Esophagus mucosa (tissue), 1 donor: ENCODE measurements at regions not wholly inside any gene's neighbourhood (a gene's known extent, or its start where the extent isn't known, plus 50 kb on each side); places are given as distances from the start of the nearest gene placed in this dataset.
"Not testable (repeated sequence)": the region's sequence is repeated elsewhere in the genome, so short reads cannot be mapped to it uniquely, and the experiment has no call there.

Source experiments
- ATAC-seq: fragments of 200-7000 bp; cut with Tn5 transposase; one replicate; pipeline ENCODE4 v1.9.1; 2020
- donor health status: DM: yes; HTN: yes; CAD: no.

DNA sequence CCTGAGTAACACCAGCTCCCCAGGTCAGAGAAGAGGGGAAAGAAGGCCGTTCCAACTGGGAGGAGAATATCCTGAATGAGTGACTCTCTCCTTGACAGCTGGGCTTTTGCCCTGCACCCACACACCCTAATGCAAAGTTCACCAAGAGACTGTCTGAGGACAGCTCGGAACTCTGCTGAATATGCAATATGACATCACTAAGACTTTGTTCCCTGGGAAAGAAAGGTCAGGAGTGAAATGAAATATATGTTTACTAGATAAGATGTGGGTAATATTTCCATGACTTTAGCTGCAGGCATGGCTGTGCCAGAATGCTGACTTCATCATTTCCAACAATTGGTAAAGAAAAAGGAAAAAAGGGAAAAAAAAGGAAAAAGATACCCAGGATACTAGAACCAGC is 488.2 kb upstream of the RAB6C start:
- no peak for ATAC-seq

DNA sequence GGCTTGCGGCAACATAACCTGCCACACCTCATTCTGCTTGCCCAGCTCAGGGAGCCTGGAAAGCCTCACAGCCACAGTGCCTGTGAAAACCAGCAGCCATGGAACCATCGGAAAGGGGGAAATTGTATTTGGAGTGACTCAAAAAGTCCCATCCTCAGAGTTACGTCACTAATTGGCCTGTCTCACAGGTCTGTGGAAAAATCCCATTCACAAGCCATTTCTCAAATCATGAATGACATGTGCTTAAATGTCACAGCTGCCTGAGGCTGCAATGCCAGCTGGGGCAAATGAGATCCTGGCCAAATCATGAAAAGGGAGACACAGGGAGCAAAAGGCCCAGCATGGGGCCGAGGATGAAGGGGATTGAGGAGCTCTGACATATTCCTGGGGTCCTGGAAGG is 486.9 kb upstream of the RAB6C start:
- no peak for ATAC-seq

DNA sequence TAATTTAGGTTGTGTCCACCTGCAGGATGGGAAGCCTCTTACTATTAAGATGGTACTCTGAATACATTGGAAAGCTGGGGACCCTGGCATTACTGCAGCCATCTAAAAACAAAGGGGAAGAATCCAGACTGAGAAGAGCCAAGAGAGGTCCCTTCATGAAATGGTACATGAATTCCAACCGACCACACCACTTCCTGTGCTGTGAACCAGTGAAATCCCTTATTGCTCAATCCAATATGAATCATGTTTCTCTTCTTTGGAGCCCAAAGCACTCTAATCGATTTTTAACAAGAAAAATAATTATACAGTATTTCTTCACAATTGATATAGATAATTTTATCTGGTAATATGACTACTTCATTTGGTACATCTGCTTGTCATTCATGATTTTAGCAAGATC is 479.7 kb upstream of the RAB6C start:
- no peak for ATAC-seq

DNA sequence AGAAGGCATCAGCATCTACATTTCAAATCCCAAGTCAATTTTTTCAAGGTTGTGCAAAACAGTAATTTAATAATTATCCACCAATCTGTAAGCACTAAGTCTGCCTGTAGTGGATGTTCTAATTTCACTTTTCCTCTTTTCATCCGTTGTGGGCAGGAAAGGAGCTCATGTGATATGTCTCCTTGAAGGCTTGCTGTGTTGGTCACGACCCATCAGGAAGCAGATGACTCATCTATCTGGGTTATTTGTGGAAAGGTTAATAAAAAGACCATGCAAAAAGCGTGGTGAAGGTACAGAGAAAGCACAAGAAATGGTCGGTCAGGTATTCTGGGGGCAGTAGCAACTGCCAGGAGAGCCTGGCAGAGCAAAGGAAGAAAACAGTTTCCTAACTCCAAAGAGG is 476.7 kb upstream of the RAB6C start:
- no peak for ATAC-seq

DNA sequence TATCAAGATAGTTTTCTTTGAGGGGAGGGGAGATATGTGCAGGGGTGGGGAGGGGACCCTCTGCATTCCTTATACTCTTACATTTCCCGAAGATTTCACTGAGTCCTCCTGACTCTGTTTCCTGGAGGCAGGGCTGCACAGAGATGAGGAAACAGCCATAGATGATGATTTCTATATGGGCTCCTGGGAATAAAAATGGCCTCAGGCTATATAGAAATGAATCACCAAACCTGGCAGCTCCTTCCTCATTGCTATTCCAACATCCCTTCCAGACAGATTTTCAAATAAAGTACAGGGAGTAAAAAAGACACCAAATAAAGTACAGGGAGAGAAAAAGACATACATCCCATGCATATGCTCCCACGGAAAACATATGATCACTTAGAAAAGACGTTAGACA is 474.8 kb upstream of the RAB6C start:
- ATAC-seq = no peak

DNA sequence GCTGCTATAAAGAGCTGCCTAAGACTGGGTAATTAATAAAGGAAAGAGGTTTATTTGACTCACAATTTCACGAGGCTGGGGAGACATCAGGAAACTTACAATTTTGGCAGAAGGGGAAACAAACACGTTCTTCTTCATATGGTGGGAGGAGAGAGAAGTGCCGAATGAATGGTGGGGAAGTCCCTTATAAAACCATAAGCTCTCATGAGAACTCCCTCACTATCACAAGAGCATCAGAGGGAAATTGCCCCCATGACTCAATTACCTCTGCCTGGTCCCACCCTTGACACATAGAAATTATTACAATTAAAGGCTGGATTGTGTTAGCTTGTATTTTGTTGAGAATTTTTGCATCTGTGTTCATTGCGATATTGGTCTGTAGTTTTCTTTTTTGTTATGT is 460.5 kb upstream of the RAB6C start:
- ATAC-seq = no peak

DNA sequence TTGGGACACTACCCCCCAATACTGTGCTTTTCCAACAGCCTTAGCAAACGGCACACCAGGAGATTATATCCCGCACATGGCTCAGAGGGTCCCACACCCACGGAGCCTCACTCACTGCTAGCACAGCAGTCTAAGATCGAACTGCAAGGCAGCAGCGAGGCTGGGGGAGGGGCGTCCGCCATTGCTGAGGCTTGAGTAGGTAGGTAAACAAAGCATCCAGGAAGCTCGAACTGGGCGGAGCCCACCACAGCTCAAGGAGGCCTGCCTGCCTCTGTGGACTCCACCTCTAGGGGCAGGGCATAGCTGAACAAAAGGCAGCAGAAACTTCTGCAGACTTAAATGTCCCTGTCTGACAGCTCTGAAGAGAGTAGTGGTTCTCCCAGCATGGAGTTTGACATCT is 447.3 kb upstream of the RAB6C start:
- ATAC-seq = not testable (repeated sequence)

DNA sequence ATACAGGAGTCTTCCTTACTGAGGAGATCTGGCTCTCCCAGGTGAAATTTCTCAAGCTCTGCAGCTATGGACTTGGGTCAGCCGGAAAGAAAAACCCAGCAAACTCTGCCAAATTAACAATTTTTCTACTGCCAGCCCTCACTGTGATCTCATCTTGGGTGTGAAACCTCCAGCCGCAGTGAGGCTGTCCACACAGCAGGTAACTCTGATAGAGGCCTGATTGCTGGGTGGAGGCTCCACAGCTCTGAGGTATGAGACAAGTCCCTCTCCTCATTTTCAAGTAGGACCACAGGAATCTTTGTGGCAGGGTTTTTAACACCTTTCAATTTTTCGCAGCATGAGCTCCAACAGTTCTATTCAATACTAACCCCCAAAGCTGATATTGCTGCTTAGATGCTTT is 430.6 kb upstream of the RAB6C start:
- no peak for ATAC-seq

DNA sequence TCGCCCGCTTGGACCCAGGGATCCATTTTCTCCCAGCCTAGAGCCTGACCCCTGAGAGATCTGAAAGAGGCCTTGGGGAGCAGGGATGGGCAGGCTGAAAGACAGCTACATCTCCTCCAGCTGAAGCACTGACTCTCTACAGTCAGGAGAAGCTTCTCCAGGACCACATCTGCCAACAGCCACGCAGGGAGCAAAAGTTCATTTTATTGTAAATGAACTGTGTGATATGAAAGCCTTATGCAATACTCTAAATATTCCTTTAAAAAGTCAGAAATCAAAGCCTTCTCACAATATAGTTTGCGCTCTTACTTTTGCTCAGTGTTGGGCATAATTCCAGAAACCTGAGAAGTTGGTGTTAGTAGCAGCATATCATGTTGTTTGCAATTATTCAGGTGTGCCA is 428.9 kb upstream of the RAB6C start:
- no peak for ATAC-seq

DNA sequence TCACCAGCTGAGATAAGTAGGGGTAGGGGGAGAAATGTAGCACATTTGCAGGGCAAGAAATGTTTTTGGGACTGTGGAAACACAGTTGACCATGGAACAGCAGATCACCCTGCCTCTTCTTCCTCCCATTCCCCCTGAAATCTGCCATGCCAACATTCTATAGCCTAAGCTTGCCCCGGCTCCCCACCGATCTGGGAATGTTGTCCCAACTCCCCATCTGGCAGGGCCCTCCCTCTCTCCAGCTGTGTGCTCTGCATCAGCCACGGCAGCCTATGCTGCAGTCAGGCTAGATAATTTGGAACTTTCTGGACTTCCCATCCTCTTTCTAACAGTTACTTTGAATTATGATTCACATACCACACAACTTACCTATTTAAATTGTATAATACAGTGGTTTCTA is 425.1 kb upstream of the RAB6C start:
- ATAC-seq = no peak

DNA sequence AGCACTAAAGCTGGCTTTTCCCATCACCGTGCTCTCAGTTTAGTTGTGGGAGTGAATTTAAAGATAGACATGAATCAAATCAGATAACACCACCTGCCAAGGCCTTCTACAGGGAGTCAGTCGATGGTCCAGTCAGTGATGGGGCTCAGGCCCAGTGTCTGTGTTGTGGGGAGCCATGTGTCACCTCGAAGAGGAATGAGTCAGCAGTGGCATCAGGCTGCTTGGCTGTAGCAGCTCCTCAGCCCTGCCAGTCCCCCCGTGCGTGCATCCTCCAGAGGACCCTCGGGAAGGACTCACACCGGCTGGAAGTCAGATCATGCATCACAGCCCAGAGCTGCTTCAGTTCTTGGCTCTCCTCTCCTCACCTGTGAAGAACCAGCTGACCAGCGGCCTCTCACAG is 420.4 kb upstream of the RAB6C start:
- no peak for ATAC-seq

DNA sequence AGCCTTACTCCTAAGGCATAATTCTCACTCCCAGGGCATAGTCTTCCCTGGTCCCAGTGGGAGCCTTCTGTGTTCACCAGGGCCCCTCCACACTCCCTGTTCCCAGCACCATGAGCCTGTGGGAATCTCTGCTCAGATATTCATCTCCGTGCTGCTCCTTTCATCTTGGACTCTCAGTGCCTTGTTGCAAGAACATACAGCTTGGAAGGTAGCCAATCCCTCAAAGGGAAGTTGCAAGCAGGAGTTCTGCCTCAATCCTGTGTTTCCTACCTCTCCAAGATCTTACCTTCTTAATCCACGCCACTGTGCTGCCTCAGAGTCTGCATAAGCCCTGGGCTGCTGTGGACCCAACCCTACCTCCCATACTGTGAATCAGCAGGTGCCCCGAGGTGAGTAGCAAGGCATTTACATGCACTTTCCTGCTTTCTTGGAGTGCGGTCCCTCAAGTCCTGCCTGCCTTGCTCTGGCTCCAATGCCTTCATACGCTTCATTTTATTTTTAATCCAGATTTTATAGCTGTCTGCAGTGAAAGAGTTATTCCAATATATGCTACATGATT is 413.8 kb upstream of the RAB6C start:
- ATAC-seq = no peak

DNA sequence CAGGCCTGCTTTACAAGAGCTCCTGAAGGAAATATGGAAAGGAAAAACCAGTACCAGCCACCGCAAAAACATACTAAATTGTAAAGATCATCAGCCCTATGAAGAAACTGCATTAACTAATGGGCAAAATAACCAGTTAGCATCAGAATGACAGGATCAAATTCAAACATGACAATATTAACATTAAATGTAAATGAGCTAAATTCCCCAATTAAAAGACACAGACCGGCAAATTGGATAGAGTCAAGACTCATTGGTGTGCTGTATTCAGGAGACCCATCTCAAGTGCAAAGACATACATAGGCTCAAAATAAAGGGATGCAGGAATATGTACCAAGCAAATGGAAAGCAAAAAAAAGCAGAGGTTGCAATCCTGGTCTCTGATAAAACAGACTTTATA is 408.7 kb upstream of the RAB6C start:
- ATAC-seq = not testable (repeated sequence)

DNA sequence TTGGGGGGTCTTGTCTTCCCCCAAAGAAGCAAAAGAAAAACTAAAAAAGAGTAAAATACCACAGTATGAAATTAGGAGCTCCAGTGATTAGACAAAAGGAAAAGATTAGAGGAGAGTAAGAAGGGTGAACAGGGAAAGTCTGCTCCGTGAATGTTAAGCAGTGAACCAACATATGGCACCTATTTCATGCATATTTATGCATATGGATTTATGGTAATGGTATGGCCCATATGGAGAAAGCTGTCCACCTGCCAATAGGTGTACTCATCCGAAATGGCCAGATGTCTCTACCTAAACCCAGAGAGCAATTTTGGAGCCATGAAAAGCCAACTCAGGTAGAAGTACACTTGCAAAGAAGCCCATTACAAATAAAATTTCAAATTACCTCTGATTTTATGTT is 404.0 kb upstream of the RAB6C start:
- no peak for ATAC-seq

DNA sequence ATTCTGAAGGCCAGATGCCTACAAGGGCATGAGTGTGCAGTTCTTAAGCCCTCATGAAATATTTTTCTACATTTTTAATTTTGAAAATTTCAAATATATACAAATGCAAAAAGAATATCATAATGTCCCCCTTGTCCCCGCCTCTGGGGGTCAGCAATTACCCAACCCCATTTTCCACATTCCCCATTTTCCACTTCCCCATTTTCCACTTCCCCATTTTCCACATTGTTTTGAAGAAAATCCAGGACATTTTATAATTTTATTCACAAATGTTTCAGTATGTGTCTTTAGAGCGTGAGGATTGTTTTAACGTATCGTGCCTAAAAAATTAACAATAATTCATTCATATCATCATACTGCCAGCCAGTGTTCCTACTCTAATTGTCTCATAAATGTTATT is 403.6 kb upstream of the RAB6C start:
- ATAC-seq = no peak

DNA sequence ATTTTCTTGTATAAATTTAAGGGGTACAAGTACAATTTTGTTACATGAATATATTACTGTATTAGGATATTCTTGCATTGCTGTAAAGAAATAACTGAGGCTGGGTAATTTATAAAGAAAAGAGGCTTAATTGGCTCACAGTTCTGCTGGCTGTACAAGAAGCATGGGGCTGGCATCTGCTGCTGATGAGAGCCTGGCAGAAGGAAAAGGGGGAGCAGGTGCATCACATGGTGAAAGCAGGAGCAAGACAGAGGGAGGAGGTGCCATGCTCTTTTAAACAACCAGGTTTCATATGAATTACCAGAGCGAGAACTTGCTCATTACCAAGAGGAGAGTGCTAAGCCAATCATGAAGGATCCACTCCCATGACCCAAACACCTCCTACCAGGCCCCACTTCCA is 399.5 kb upstream of the RAB6C start:
- no peak for ATAC-seq

DNA sequence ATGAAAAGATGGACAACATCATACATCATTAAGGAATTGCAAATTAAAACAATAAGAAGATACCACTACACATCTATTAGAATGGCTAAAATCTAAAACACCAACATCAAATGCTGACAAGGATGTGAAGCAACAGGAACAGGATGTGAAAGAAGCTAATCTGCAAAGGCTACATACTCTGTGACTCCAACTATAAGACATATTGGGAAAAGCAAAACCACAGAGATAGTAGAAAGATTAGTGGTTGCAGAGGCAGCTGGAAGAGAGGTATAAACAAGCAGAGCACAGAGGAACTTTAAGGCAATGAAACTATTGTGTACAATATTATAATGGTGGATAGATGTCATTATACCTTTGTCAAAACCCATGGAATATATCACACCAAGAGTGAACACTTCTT is 393.7 kb upstream of the RAB6C start:
- ATAC-seq = no peak

DNA sequence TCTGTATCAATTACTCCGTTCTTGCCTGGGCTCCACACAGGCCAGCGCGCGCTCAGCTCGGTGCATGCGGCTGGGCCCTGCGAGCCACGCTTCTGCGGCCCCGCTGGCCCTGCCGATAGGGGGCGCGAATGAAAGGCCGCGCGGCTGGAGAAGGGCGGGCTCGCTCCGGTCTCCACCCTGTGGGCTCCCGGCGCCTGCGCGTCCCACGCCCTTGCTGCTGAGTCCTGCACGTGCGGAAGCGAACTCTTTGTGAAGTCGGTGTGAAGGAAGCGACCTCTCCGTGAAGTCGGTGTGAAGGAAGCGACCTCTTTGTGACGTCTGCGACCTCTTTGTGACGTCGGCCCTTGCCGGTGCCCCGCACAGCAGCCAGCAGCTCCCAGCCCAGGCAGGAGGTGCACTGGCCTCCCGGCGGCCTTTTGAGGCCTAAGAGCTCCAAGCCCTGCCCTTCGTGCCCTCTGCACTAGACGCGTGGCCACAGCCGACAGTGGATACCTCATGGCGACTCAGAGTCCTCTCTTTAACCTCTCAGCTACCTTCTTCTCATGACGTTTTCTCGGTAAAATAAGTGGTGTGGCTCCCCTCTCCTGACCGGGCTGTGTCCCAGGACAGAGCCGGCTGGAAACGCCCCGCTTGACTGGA is 391.9 kb upstream of the RAB6C start:
- ATAC-seq = no peak

DNA sequence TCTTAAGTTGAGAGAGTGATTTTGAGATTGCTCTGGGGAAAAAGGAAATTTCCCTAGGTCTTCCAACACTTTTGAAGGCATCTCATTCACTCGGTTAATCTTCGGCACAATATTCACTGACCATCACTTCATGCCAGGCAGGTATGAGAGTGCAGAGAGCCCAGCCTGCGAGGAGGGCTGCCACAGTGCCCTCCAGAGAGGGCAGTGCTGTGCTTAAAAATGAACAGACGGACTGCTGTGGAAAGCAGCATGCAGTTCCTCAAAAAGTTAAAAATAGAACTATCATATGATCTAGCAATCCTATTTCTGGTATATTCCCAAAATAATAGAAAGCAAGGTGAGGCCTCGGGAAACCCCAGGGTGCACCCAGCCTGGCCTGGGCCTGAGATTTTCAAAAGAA is 374.9 kb upstream of the RAB6C start:
- ATAC-seq = no peak

DNA sequence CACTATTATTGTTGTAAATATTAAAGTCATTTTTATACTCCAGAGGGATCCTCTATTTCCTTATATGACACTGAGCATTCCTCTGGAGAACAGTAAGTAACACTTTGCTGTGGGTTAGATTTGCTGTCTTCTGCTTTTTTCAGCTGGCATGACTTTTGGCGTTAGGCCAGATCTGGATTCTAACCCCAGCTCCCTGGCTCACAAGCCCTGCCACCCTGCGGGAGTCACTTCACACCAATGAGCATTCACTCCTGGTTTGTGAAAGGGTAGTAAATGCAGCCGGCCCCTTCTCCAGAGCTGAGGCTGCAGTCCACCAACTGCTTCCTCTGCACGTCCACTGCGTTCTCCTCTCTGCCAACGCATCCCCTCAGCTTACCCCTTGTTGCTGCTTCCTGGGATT is 373.8 kb upstream of the RAB6C start:
- no peak for ATAC-seq

DNA sequence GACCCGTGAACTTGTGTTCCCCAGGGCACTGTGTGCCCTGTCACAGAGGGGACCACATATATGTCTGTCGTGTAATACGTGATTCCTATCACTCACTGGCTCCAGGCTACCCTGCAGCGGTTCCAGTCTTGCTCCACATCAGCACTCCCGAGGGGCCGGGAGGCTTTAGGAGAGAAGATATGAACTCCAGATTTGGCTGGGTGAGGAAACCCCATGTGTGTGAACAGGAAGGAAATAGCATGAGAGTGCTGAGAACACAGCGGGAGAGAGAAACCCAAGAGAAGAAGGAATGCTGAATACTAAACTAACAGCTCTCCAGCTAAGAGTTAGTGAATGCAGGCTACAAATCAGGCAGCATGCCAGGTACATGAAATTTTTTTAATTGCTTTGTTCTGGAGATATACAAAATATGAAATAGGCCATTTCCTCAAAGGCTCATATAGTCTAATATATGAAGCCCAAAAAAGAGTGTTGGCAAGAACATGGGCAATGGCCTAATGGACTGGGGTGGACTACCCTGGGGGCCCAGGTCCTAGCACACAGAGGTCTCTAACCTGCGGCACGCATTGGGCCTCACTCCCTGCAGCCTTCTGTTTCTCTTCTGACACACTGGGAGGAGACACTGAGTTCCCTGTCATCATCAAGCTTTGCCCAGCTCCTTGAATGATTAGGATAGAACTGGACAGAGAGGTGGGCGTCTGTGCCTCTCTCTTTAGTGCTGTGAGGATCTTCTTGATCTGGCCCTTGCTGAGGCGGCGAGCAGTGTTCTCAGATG is 372.8 kb upstream of the RAB6C start:
- no peak for ATAC-seq

DNA sequence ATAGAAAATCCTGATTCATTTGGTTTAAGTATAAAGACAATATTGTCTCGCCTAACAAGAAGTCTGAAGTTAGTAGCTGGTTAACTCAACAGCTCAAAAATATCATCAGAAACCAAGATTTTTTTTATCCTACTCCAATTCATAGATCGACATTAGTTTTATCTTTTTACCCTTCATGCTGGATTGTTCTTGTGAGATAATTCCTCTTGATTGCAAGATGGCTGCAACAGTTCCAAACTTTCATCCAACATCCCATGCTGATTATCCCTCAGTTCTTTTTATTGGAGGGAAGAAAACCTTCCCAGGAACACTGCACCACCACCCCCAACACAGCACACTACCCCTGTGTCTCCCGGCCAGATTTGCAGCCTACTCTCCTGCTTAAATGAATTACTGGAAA is 370.2 kb upstream of the RAB6C start:
- no peak for ATAC-seq

DNA sequence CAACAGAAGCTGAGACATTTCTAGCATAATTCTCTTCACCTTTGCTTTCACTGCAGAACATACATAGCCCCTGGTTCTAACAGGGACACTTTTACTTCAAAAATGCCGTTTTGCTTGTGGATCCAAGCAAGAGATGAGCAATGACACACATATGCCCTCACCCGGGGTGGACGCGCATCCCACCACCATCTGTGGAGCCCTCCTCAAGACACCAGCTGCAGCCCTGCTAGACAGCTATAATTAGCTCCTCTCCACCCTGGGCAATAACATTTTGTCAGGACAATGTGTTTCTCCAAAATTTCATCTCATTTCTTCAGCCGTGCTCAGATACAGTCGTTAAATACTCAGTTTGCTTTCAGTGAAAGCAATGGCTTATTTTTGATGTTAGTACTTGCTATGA is 368.7 kb upstream of the RAB6C start:
- no peak for ATAC-seq

DNA sequence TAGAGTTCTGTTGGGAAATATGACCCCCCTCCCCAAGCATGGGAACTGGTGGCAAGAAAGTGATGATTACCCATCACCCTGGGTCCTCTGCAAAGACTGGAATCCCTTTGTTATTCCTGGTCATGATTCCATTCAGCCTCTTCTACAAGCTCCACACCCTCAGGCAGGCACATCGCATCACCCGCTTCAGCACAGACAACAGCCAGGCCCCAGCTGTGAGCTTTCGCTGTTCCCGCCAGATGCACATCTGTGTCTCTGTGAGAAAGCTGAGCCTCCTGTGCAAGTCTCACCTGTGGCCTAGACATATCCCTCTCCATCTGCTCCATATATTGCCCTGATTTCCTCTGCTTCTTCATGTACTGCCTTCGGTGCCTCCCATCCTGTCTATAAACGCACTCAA is 368.0 kb upstream of the RAB6C start:
- ATAC-seq = no peak

DNA sequence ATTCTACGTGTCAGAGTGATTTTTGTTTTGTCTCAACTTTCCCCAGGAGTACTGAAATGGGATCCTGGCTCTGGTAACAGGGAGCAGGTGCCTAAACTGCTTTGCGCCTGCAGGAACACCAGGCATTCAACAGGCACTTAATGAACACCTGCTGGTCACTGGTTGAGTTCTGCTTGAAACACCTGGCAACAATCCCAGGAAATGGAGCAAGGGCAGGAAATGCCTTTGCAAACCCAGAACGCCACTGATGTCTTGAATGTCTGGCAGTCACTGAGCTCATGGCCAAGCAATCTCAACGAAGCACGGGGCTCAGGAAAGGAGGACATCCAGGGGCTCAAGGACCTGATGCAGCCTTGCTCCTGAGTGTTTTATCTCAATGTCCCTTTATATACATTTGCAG is 360.0 kb upstream of the RAB6C start:
- no peak for ATAC-seq
